CD14-positive monocyte (primary cell): ENCODE measurements at regions not wholly inside any gene's neighbourhood (a gene's known extent, or its start where the extent isn't known, plus 50 kb on each side); places are given as distances from the start of the nearest gene placed in this dataset.

ENCODE experiments used
- DNase-seq, 3 donors: peaks; one replicate each; pipeline ENCODE4 v3.0.0-alpha.2; 2011 to 2022
- H2AFZ ChIP-seq: 2 replicates; pipeline ENCODE4 v1.6.0; 2012; ENCODE audit warnings: mild to moderate bottlenecking, low read depth, low read length, inconsistent platforms; ENCODE audit not compliant: insufficient read depth, poor library complexity, severe bottlenecking
- H3K27ac ChIP-seq, 2 donors: 1 replicate in 1 of 2; 2 replicates in 1 of 2; pipeline ENCODE4 v1.5.1; 2012 to 2013; ENCODE audit warnings: low read length in 2 of 2, control low read depth in 1 of 2, inconsistent platforms in 1 of 2, low read depth in 1 of 2, mild to moderate bottlenecking in 1 of 2
- H3K27me3 ChIP-seq, 2 donors: one replicate each; pipeline versions ENCODE4 v1.6.0 to v1.6.1; 2011 to 2013; ENCODE audit warnings: low read length in 2 of 2; ENCODE audit not compliant: control insufficient read depth in 2 of 2, insufficient read depth in 2 of 2
- H3K36me3 ChIP-seq, 2 donors: replicated peaks in 1 of 2; 1 replicate in 1 of 2; 2 replicates in 1 of 2; pipeline versions ENCODE4 v1.5.1 to v1.6.1; 2012 to 2013; ENCODE audit warnings: low read length in 2 of 2, control low read depth in 1 of 2, inconsistent platforms in 1 of 2, mild to moderate bottlenecking in 1 of 2; ENCODE audit not compliant: insufficient read depth in 2 of 2, control insufficient read depth in 1 of 2
- H3K4me1 ChIP-seq, 2 donors: 1 replicate in 1 of 2; 2 replicates in 1 of 2; pipeline versions ENCODE4 v1.5.1 to v1.6.1; 2012 to 2013; ENCODE audit warnings: low read length in 2 of 2, control low read depth in 1 of 2, inconsistent platforms in 1 of 2, mild to moderate bottlenecking in 1 of 2, moderate library complexity in 1 of 2; ENCODE audit not compliant: insufficient read depth in 2 of 2, control insufficient read depth in 1 of 2
- H3K4me2 ChIP-seq: replicated peaks from 2 replicates; pipeline ENCODE3; 2012; ENCODE audit warnings: low read length, moderate library complexity, mild to moderate bottlenecking; ENCODE audit not compliant: poor library complexity, severe bottlenecking; ENCODE audit errors: extremely low read depth
- H3K4me3 ChIP-seq, 3 experiments: fragments of 200-600 bp in 1 of 3; sonication (generic) in 1 of 3; replicated peaks in 1 of 3; 1 replicate in 2 of 3; 2 replicates in 1 of 3; pipeline ENCODE4 v1.5.1; 2011 to 2013; ENCODE audit warnings: low read length in 3 of 3, mild to moderate bottlenecking in 3 of 3, control low read depth in 2 of 3, low read depth in 2 of 3, inconsistent platforms in 1 of 3, moderate library complexity in 1 of 3
- H3K79me2 ChIP-seq: 2 replicates; pipeline ENCODE4 v1.6.0; 2012; ENCODE audit warnings: mild to moderate bottlenecking, control low read depth, inconsistent platforms, low read length, moderate library complexity; ENCODE audit not compliant: insufficient read depth
- H3K9ac ChIP-seq: 2 replicates; pipeline ENCODE4 v1.6.0; 2017; ENCODE audit warnings: low read length, mild to moderate bottlenecking; ENCODE audit not compliant: insufficient read depth, poor library complexity, severe bottlenecking
- H3K9me3 ChIP-seq, 2 donors: replicated peaks in 1 of 2; 1 replicate in 1 of 2; 2 replicates in 1 of 2; pipeline versions ENCODE4 v1.5.1 to v1.6.1; 2012 to 2013; ENCODE audit warnings: low read length in 2 of 2, control low read depth in 1 of 2; ENCODE audit not compliant: control insufficient read depth in 1 of 2, insufficient read depth in 1 of 2
- H4K20me1 ChIP-seq: 2 replicates; pipeline ENCODE4 v1.6.0; 2012; ENCODE audit warnings: mild to moderate bottlenecking, low read length, control low read depth, moderate library complexity; ENCODE audit not compliant: insufficient read depth
- H3K27ac Mint-ChIP-seq, 7 donors: one replicate each; pipeline ENCODE4 v1.8.0; 2020; ENCODE audit warnings: mild to moderate bottlenecking in 7 of 7, mixed read lengths in 7 of 7, moderate library complexity in 6 of 7, inconsistent platforms in 2 of 7
- H3K27me3 Mint-ChIP-seq, 3 donors: one replicate each; pipeline ENCODE4 v1.8.0; 2021 to 2022; ENCODE audit warnings: low read depth in 3 of 3, mild to moderate bottlenecking in 3 of 3, mixed read lengths in 3 of 3, moderate library complexity in 3 of 3, inconsistent platforms in 1 of 3
- H3K36me3 Mint-ChIP-seq, 2 donors: one replicate each; pipeline ENCODE4 v1.8.0; 2020; ENCODE audit warnings: mixed read lengths in 2 of 2, inconsistent platforms in 1 of 2, mild to moderate bottlenecking in 1 of 2
- H3K4me1 Mint-ChIP-seq: one replicate; pipeline ENCODE4 v1.8.0; 2020; ENCODE audit warnings: mild to moderate bottlenecking, mixed read lengths
- H3K4me3 Mint-ChIP-seq, 2 donors: one replicate each; pipeline ENCODE4 v1.8.0; 2020; ENCODE audit warnings: mild to moderate bottlenecking in 2 of 2, mixed read lengths in 2 of 2, moderate library complexity in 1 of 2
- H3K9me3 Mint-ChIP-seq, 7 donors: one replicate each; pipeline ENCODE4 v1.8.0; 2020 to 2022; ENCODE audit warnings: mixed read lengths in 7 of 7, mild to moderate bottlenecking in 6 of 7, moderate library complexity in 6 of 7, inconsistent platforms in 2 of 7
- CTCF ChIP-seq: fragments of 200-600 bp; IDR thresholded peaks from one replicate; pipeline ENCODE4 v1.8.0; 2022; ENCODE audit warnings: antibody characterized with exemption, mild to moderate bottlenecking
- WGBS: methylation state at CpG from one replicate; pipeline ENCODE4 v1.1.5; 2013; ENCODE audit warnings: missing lambda C conversion rate; ENCODE audit not compliant: insufficient coverage; 5-methylcytosine and 5-hydroxymethylcytosine counted together
- intact Hi-C, 2 donors: fragments of 100-400 bp; cut with micrococcal nuclease; formaldehyde crosslinking; loops; one replicate each; pipeline versions ENCODE4 v1.15.0 to v1.15.1; 2023

- Histone ChIP-seq H3K4me3 (no peak overlapping the region), H3K36me3 (no peaks in the 10 kb centered on the region), H3K27ac (no peak overlapping the region), H3K9me3 (peaks cover 0 to 39% of the 10 kb centered on the region in 2 donors), H3K9ac (no peak overlapping the region), H4K20me1 (no peaks in the 10 kb centered on the region), H3K79me2 (no peaks in the 10 kb centered on the region), H3K27me3 (no peaks in the 10 kb centered on the region), H3K4me1 (no peaks in the 10 kb centered on the region), H3K4me2 (no peak overlapping the region), H2AFZ (no peak overlapping the region)
- Mint-ChIP-seq H3K27me3 (peaks cover 0 to 2% (median 0%) of the 10 kb centered on the region in 3 donors), H3K4me1 (no peaks in the 10 kb centered on the region), H3K9me3 (peaks cover 11 to 45% (median 25%) of the 10 kb centered on the region in 7 donors), H3K4me3 (no peak overlapping the region), H3K27ac (no peak overlapping the region), H3K36me3 (no peaks in the 10 kb centered on the region)
- TF ChIP-seq CTCF = no peak
- no peak for DNase-seq
- 72% methylated on average over 2 of the region's 10 CpGs for WGBS
- intact Hi-C loops = no loop called here
These were observed 272.1 kb upstream of the FOXK1 start for GRCh38 chr7:4409946-4410345.

GRCh38 chr7:4416396-4417056, 265.6 kb upstream of the FOXK1 start:
- no peaks in the 10 kb centered on the region for H3K36me3 ChIP-seq
- intact Hi-C loops = no loop called here
- Mint-ChIP-seq H3K4me1 (no peaks in the 10 kb centered on the region), H3K27ac (no peak overlapping the region), H3K36me3 (no peaks in the 10 kb centered on the region), H3K9me3 (peaks cover 16 to 54% (median 42%) of the 10 kb centered on the region in 7 donors), H3K27me3 (peaks cover 0 to 2% (median 0%) of the 10 kb centered on the region in 3 donors), H3K4me3 (no peak overlapping the region)
- no peak overlapping the region for H3K27ac ChIP-seq
- no peak for TF ChIP-seq CTCF
- no peaks in the 10 kb centered on the region for H4K20me1 ChIP-seq
- peaks cover 6 to 43% of the 10 kb centered on the region in 2 donors for H3K9me3 ChIP-seq
- no peaks in the 10 kb centered on the region for H3K4me1 ChIP-seq
- H3K4me2 ChIP-seq = no peak overlapping the region
- H3K27me3 ChIP-seq = no peaks in the 10 kb centered on the region
- 47% methylated on average over 24 of the region's 26 CpGs for WGBS
- no peaks in the 10 kb centered on the region for H3K79me2 ChIP-seq
- DNase-seq = no peak
- H3K4me3 ChIP-seq = no peak overlapping the region
- no peak overlapping the region for H2AFZ ChIP-seq
- H3K9ac ChIP-seq = no peak overlapping the region
